KG1 (cell line): ENCODE measurements at regions not wholly inside any gene's neighbourhood (a gene's known extent, or its start where the extent isn't known, plus 50 kb on each side); places are given as distances from the start of the nearest gene placed in this dataset.
"Not testable (repeated sequence)": the region's sequence is repeated elsewhere in the genome, so short reads cannot be mapped to it uniquely, and the experiment has no call there.

ENCODE experiments used
- DNase-seq: peaks from one replicate; lab custom pipeline; 2025; lab: John Stamatoyannopoulos, UW

- DNase-seq: no peak
These were observed 1509.0 kb downstream of the GRIK2 start for GRCh38 chr6:102902471-102902870.

GRCh38 chr6:102895683-102896082 lies 1502.2 kb downstream of the GRIK2 start:
- no peak for DNase-seq

GRCh38 chr6:102885165-102885564 lies 1491.7 kb downstream of the GRIK2 start:
- DNase-seq: no peak

- DNase-seq: no peak
These were observed 1459.9 kb downstream of the GRIK2 start for GRCh38 chr6:102853249-102853955.

- DNase-seq: no peak
These were observed 1455.3 kb downstream of the GRIK2 start for GRCh38 chr6:102848796-102849195.

GRCh38 chr6:102848210-102848609 lies 1454.7 kb downstream of the GRIK2 start:
- no peak for DNase-seq

GRCh38 chr6:102841060-102841459 lies 1447.6 kb downstream of the GRIK2 start:
- DNase-seq: no peak

GRCh38 chr6:102832021-102832420 lies 1438.5 kb downstream of the GRIK2 start:
- no peak for DNase-seq

GRCh38 chr6:102820098-102820497 lies 1426.6 kb downstream of the GRIK2 start:
- no peak for DNase-seq

GRCh38 chr6:102815207-102815606 lies 1421.7 kb downstream of the GRIK2 start:
- no peak for DNase-seq

- no peak for DNase-seq
These were observed 1420.2 kb downstream of the GRIK2 start for GRCh38 chr6:102813489-102814275.

GRCh38 chr6:102812242-102812641 lies 1418.7 kb downstream of the GRIK2 start:
- DNase-seq: no peak

GRCh38 chr6:102808944-102809505 lies 1415.5 kb downstream of the GRIK2 start:
- not testable (repeated sequence) for DNase-seq

- DNase-seq: no peak
These were observed 1405.5 kb downstream of the GRIK2 start for GRCh38 chr6:102799051-102799450.

- DNase-seq: no peak
These were observed 1405.1 kb downstream of the GRIK2 start for GRCh38 chr6:102798636-102799035.

- DNase-seq: no peak
These were observed 1400.2 kb downstream of the GRIK2 start for GRCh38 chr6:102793752-102794151.

- DNase-seq: no peak
These were observed 1380.8 kb downstream of the GRIK2 start for GRCh38 chr6:102774326-102774725.

GRCh38 chr6:102773636-102774035 lies 1380.1 kb downstream of the GRIK2 start:
- no peak for DNase-seq

- no peak for DNase-seq
These were observed 1373.5 kb downstream of the GRIK2 start for GRCh38 chr6:102766963-102767362.

GRCh38 chr6:102764317-102764716 lies 1370.8 kb downstream of the GRIK2 start:
- no peak for DNase-seq

GRCh38 chr6:102763891-102764290 lies 1370.4 kb downstream of the GRIK2 start:
- DNase-seq: no peak

GRCh38 chr6:102761872-102762271 lies 1368.4 kb downstream of the GRIK2 start:
- no peak for DNase-seq

- DNase-seq: no peak
These were observed 1365.9 kb downstream of the GRIK2 start for GRCh38 chr6:102759415-102759814.
